CD14-positive monocyte (primary cell): ENCODE measurements at regions not wholly inside any gene's neighbourhood (a gene's known extent, or its start where the extent isn't known, plus 50 kb on each side); places are given as distances from the start of the nearest gene placed in this dataset.

Experiments used
- DNase-seq, 3 donors: peaks; one replicate each; pipeline ENCODE4 v3.0.0-alpha.2; 2011 to 2022
- H2AFZ ChIP-seq: 2 replicates; pipeline ENCODE4 v1.6.0; 2012; ENCODE audit warnings: mild to moderate bottlenecking, low read depth, low read length, inconsistent platforms; ENCODE audit not compliant: insufficient read depth, poor library complexity, severe bottlenecking
- H3K27ac ChIP-seq, 2 donors: 1 replicate in 1 of 2; 2 replicates in 1 of 2; pipeline ENCODE4 v1.5.1; 2012 to 2013; ENCODE audit warnings: low read length in 2 of 2, control low read depth in 1 of 2, inconsistent platforms in 1 of 2, low read depth in 1 of 2, mild to moderate bottlenecking in 1 of 2
- H3K27me3 ChIP-seq, 2 donors: one replicate each; pipeline versions ENCODE4 v1.6.0 to v1.6.1; 2011 to 2013; ENCODE audit warnings: low read length in 2 of 2; ENCODE audit not compliant: control insufficient read depth in 2 of 2, insufficient read depth in 2 of 2
- H3K36me3 ChIP-seq, 2 donors: replicated peaks in 1 of 2; 1 replicate in 1 of 2; 2 replicates in 1 of 2; pipeline versions ENCODE4 v1.5.1 to v1.6.1; 2012 to 2013; ENCODE audit warnings: low read length in 2 of 2, control low read depth in 1 of 2, inconsistent platforms in 1 of 2, mild to moderate bottlenecking in 1 of 2; ENCODE audit not compliant: insufficient read depth in 2 of 2, control insufficient read depth in 1 of 2
- H3K4me1 ChIP-seq, 2 donors: 1 replicate in 1 of 2; 2 replicates in 1 of 2; pipeline versions ENCODE4 v1.5.1 to v1.6.1; 2012 to 2013; ENCODE audit warnings: low read length in 2 of 2, control low read depth in 1 of 2, inconsistent platforms in 1 of 2, mild to moderate bottlenecking in 1 of 2, moderate library complexity in 1 of 2; ENCODE audit not compliant: insufficient read depth in 2 of 2, control insufficient read depth in 1 of 2
- H3K4me2 ChIP-seq: replicated peaks from 2 replicates; pipeline ENCODE3; 2012; ENCODE audit warnings: low read length, moderate library complexity, mild to moderate bottlenecking; ENCODE audit not compliant: poor library complexity, severe bottlenecking; ENCODE audit errors: extremely low read depth
- H3K4me3 ChIP-seq, 3 experiments: fragments of 200-600 bp in 1 of 3; sonication (generic) in 1 of 3; replicated peaks in 1 of 3; 1 replicate in 2 of 3; 2 replicates in 1 of 3; pipeline ENCODE4 v1.5.1; 2011 to 2013; ENCODE audit warnings: low read length in 3 of 3, mild to moderate bottlenecking in 3 of 3, control low read depth in 2 of 3, low read depth in 2 of 3, inconsistent platforms in 1 of 3, moderate library complexity in 1 of 3
- H3K79me2 ChIP-seq: 2 replicates; pipeline ENCODE4 v1.6.0; 2012; ENCODE audit warnings: mild to moderate bottlenecking, control low read depth, inconsistent platforms, low read length, moderate library complexity; ENCODE audit not compliant: insufficient read depth
- H3K9ac ChIP-seq: 2 replicates; pipeline ENCODE4 v1.6.0; 2017; ENCODE audit warnings: low read length, mild to moderate bottlenecking; ENCODE audit not compliant: insufficient read depth, poor library complexity, severe bottlenecking
- H3K9me3 ChIP-seq, 2 donors: replicated peaks in 1 of 2; 1 replicate in 1 of 2; 2 replicates in 1 of 2; pipeline versions ENCODE4 v1.5.1 to v1.6.1; 2012 to 2013; ENCODE audit warnings: low read length in 2 of 2, control low read depth in 1 of 2; ENCODE audit not compliant: control insufficient read depth in 1 of 2, insufficient read depth in 1 of 2
- H4K20me1 ChIP-seq: 2 replicates; pipeline ENCODE4 v1.6.0; 2012; ENCODE audit warnings: mild to moderate bottlenecking, low read length, control low read depth, moderate library complexity; ENCODE audit not compliant: insufficient read depth
- H3K27ac Mint-ChIP-seq, 7 donors: one replicate each; pipeline ENCODE4 v1.8.0; 2020; ENCODE audit warnings: mild to moderate bottlenecking in 7 of 7, mixed read lengths in 7 of 7, moderate library complexity in 6 of 7, inconsistent platforms in 2 of 7
- H3K27me3 Mint-ChIP-seq, 3 donors: one replicate each; pipeline ENCODE4 v1.8.0; 2021 to 2022; ENCODE audit warnings: low read depth in 3 of 3, mild to moderate bottlenecking in 3 of 3, mixed read lengths in 3 of 3, moderate library complexity in 3 of 3, inconsistent platforms in 1 of 3
- H3K36me3 Mint-ChIP-seq, 2 donors: one replicate each; pipeline ENCODE4 v1.8.0; 2020; ENCODE audit warnings: mixed read lengths in 2 of 2, inconsistent platforms in 1 of 2, mild to moderate bottlenecking in 1 of 2
- H3K4me1 Mint-ChIP-seq: one replicate; pipeline ENCODE4 v1.8.0; 2020; ENCODE audit warnings: mild to moderate bottlenecking, mixed read lengths
- H3K4me3 Mint-ChIP-seq, 2 donors: one replicate each; pipeline ENCODE4 v1.8.0; 2020; ENCODE audit warnings: mild to moderate bottlenecking in 2 of 2, mixed read lengths in 2 of 2, moderate library complexity in 1 of 2
- H3K9me3 Mint-ChIP-seq, 7 donors: one replicate each; pipeline ENCODE4 v1.8.0; 2020 to 2022; ENCODE audit warnings: mixed read lengths in 7 of 7, mild to moderate bottlenecking in 6 of 7, moderate library complexity in 6 of 7, inconsistent platforms in 2 of 7
- CTCF ChIP-seq: fragments of 200-600 bp; IDR thresholded peaks from one replicate; pipeline ENCODE4 v1.8.0; 2022; ENCODE audit warnings: antibody characterized with exemption, mild to moderate bottlenecking
- WGBS: methylation state at CpG from one replicate; pipeline ENCODE4 v1.1.5; 2013; ENCODE audit warnings: missing lambda C conversion rate; ENCODE audit not compliant: insufficient coverage; 5-methylcytosine and 5-hydroxymethylcytosine counted together
- intact Hi-C, 2 donors: fragments of 100-400 bp; cut with micrococcal nuclease; formaldehyde crosslinking; loops; one replicate each; pipeline versions ENCODE4 v1.15.0 to v1.15.1; 2023

GRCh38 chr7:26995666-26996065 lies 100.1 kb downstream of the HOXA1 start:
- Mint-ChIP-seq H3K27ac (no peak overlapping the region), H3K9me3 (peaks cover 4 to 23% (median 14%) of the 10 kb centered on the region in 7 donors), H3K4me3 (no peak overlapping the region), H3K27me3 (peaks cover 0 to 5% (median 2%) of the 10 kb centered on the region in 3 donors), H3K4me1 (no peaks in the 10 kb centered on the region), H3K36me3 (no peaks in the 10 kb centered on the region)
- peaks cover 12 to 13% of the 10 kb centered on the region in 2 donors for H3K9me3 ChIP-seq
- no peak overlapping the region for H3K27ac ChIP-seq
- no peak for TF ChIP-seq CTCF
- no peak for DNase-seq
- intact Hi-C loops: no loop called here
- no peak overlapping the region for H3K9ac ChIP-seq
- H3K27me3 ChIP-seq: no peaks in the 10 kb centered on the region
- no peaks in the 10 kb centered on the region for H3K79me2 ChIP-seq
- no peak overlapping the region for H2AFZ ChIP-seq
- no CpG with 5 or more reads among the region's 1 CpG for WGBS
- H3K4me1 ChIP-seq: no peaks in the 10 kb centered on the region
- no peak overlapping the region for H3K4me3 ChIP-seq
- no peaks in the 10 kb centered on the region for H3K36me3 ChIP-seq
- no peak overlapping the region for H3K4me2 ChIP-seq
- H4K20me1 ChIP-seq: no peaks in the 10 kb centered on the region

- DNase-seq: no peak
- H3K4me1 Mint-ChIP-seq: no peaks in the 10 kb centered on the region
- no peak overlapping the region for H3K27ac ChIP-seq
- H3K9ac ChIP-seq: no peak overlapping the region
- H3K9me3 Mint-ChIP-seq: peaks cover 4 to 17% (median 14%) of the 10 kb centered on the region in 7 donors
- H4K20me1 ChIP-seq: no peaks in the 10 kb centered on the region
- no peak overlapping the region for H3K27ac Mint-ChIP-seq
- no peak for TF ChIP-seq CTCF
- WGBS: 38% methylated on average over 3 of the region's 3 CpGs
- no peak overlapping the region for H2AFZ ChIP-seq
- no peak overlapping the region for H3K4me2 ChIP-seq
- no peaks in the 10 kb centered on the region for H3K79me2 ChIP-seq
- peaks cover 0 to 5% (median 4%) of the 10 kb centered on the region in 3 donors for H3K27me3 Mint-ChIP-seq
- H3K4me3 ChIP-seq: no peak overlapping the region
- peaks cover 12 to 13% of the 10 kb centered on the region in 2 donors for H3K9me3 ChIP-seq
- no peaks in the 10 kb centered on the region for H3K36me3 Mint-ChIP-seq
- no peaks in the 10 kb centered on the region for H3K36me3 ChIP-seq
- intact Hi-C loops: no loop called here
- no peak overlapping the region for H3K4me3 Mint-ChIP-seq
- no peaks in the 10 kb centered on the region for H3K4me1 ChIP-seq
- H3K27me3 ChIP-seq: no peaks in the 10 kb centered on the region
These were observed 101.7 kb downstream of the HOXA1 start for GRCh38 chr7:26993816-26994810.
